Mesothelial cell of epicardium (in vitro differentiated cells): ENCODE measurements at regions not wholly inside any gene's neighbourhood (a gene's known extent, or its start where the extent isn't known, plus 50 kb on each side); places are given as distances from the start of the nearest gene placed in this dataset.

Experiments used
- DNase-seq, 2 experiments: peaks; one replicate each; pipeline ENCODE4 v3.0.0; 2021; ENCODE audit warnings: low spot score in 2 of 2; ENCODE audit not compliant: unreplicated experiment in 2 of 2
- H3K27ac Mint-ChIP-seq: 2 replicates; pipeline ENCODE4 v1.8.0; 2021; ENCODE audit warnings: mixed read lengths
- H3K27me3 Mint-ChIP-seq: 2 replicates; pipeline ENCODE4 v1.8.0; 2021; ENCODE audit warnings: low read depth, mixed read lengths
- H3K36me3 Mint-ChIP-seq: 2 replicates; pipeline ENCODE4 v1.8.0; 2021; ENCODE audit warnings: mixed read lengths
- H3K4me1 Mint-ChIP-seq: 2 replicates; pipeline ENCODE4 v1.8.0; 2021; ENCODE audit warnings: mixed read lengths
- H3K4me3 Mint-ChIP-seq: 2 replicates; pipeline ENCODE4 v1.8.0; 2021; ENCODE audit warnings: mild to moderate bottlenecking, moderate library complexity, mixed read lengths
- H3K9me3 Mint-ChIP-seq: 2 replicates; pipeline ENCODE4 v1.8.0; 2021; ENCODE audit warnings: mixed read lengths
- CTCF ChIP-seq: fragments of 200-600 bp; sonication (generic); IDR thresholded peaks from one replicate; pipeline ENCODE4 v1.5.0; 2021; ENCODE audit warnings: antibody characterized with exemption; ENCODE audit not compliant: unreplicated experiment

DNA sequence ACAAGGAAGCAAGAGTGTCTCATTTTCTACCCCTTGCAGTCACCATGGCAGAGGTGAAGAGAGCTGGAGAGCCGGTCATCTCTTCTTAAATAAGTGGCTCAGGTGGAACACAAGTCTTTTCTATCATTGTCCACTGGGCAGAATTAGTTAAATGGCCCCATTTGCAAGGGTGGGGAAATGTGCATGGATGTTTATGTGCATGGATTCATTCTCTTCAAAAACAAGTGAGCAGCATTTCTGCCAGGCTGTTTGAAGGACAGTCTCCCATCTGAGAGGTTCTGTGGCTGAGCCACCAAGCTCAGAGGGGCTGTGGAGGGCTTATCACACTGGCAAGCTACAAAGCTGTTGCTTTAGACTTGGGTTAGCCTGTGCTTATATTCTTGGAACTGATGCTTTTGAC is 370.3 kb upstream of the MTPN start:
- DNase-seq: no peak
- Mint-ChIP-seq H3K36me3 (no peaks in the 10 kb centered on the region), H3K9me3 (peaks cover 5% of the 10 kb centered on the region), H3K4me3 (no peak overlapping the region), H3K27ac (no peak overlapping the region), H3K27me3 (no peaks in the 10 kb centered on the region), H3K4me1 (peaks cover 9% of the 10 kb centered on the region)
- no peak for TF ChIP-seq CTCF

GRCh38 chr7:136342251-136342650 is 365.1 kb upstream of the MTPN start:
- Mint-ChIP-seq H3K4me1 (peaks cover 2% of the 10 kb centered on the region), H3K27me3 (no peaks in the 10 kb centered on the region), H3K9me3 (peaks cover 18% of the 10 kb centered on the region), H3K27ac (no peak overlapping the region), H3K36me3 (no peaks in the 10 kb centered on the region), H3K4me3 (no peak overlapping the region)
- TF ChIP-seq CTCF: no peak
- DNase-seq: no peak

DNA sequence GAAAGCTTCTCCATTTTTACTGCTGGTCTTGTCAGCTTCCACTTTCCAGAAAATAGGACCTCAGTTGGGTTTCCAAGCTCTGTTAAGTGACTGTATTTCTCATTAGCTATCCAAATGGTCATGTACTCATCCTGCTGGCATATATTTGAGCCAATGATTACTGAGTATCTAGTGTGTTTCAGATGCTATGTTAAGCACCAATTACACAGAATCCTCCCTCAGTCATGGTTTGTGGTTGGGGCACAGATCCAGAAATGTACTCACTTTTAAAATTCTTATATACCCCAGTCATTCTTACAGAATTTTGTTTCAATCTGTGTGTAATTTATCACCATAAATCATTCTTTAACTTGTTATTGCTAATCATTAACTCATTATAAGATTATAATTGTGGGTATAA is 362.3 kb upstream of the MTPN start:
- Mint-ChIP-seq H3K36me3 (no peaks in the 10 kb centered on the region), H3K4me3 (no peak overlapping the region), H3K27ac (no peak overlapping the region), H3K9me3 (peaks cover 13% of the 10 kb centered on the region), H3K4me1 (peaks cover 12% of the 10 kb centered on the region), H3K27me3 (no peaks in the 10 kb centered on the region)
- no peak for DNase-seq
- no peak for TF ChIP-seq CTCF

- Mint-ChIP-seq H3K27ac (no peak overlapping the region), H3K9me3 (peaks cover 13% of the 10 kb centered on the region), H3K4me1 (peaks cover 25% of the 10 kb centered on the region), H3K27me3 (no peaks in the 10 kb centered on the region), H3K36me3 (no peaks in the 10 kb centered on the region), H3K4me3 (no peak overlapping the region)
- no peak for DNase-seq
- TF ChIP-seq CTCF: no peak
These were observed 359.8 kb upstream of the MTPN start for GRCh38 chr7:136336932-136337331.

DNA sequence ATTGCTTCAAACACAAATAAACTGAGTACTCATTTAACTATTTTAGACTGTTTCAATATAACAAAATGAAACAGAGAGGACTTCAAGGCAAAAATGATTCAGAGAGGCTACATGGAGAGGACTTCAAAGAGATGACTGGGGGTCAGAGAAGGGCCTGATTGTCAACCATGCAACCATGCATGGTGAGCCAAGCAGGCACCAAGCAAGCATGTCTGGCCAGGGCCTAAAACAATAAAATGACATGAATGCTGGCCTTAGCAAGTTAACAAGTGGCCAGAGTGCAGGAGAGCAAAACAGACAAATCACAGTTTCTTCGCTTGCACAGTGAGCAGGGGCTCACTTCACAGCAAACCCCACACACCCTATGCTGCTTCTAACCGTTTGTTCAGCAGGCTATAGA is 356.5 kb upstream of the MTPN start:
- Mint-ChIP-seq H3K4me1 (peaks cover 29% of the 10 kb centered on the region), H3K36me3 (no peaks in the 10 kb centered on the region), H3K4me3 (no peak overlapping the region), H3K27ac (peak overlapping the region; percentile 74), H3K9me3 (peaks cover 5% of the 10 kb centered on the region), H3K27me3 (no peaks in the 10 kb centered on the region)
- no peak for TF ChIP-seq CTCF
- DNase-seq: no peak

DNA sequence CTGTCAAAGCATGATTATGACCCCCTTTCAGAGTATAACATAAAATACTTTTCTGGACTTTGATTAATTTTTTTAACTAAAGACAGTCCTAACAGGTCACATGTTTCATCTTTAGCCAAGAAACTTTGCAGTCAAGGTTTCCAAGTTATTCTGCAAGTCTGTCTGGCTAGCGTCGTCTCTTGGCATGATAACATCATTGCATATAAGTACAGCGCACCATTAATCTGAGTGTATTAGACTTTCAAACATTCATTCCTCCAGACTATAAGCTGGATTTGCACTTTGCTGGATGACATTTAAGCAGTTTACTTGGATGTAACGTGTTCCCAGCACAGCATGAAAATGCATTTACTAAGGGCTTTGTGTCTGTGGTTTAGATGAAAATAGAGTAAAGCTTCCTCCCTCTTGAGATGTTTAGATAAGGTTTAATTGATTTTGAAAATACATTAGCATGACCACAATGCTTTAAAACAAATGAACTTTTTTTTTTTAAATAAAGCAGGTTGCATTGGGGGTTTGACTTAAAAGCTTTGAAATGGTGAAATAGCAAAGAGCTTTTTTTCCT is 349.0 kb upstream of the MTPN start:
- no peaks in the 10 kb centered on the region for H3K27me3 Mint-ChIP-seq
- H3K4me1 Mint-ChIP-seq: peaks cover 47% of the 10 kb centered on the region
- DNase-seq: no peak
- no peak overlapping the region for H3K4me3 Mint-ChIP-seq
- TF ChIP-seq CTCF: no peak
- no peaks in the 10 kb centered on the region for H3K36me3 Mint-ChIP-seq
- no peaks in the 10 kb centered on the region for H3K9me3 Mint-ChIP-seq
- H3K27ac Mint-ChIP-seq: peak overlapping the region; percentile 36
